ENCODE measurements at regions not wholly inside any gene's neighbourhood (a gene's known extent, or its start where the extent isn't known, plus 50 kb on each side); places are given as distances from the start of the nearest gene placed in this dataset.

- no peak for DNase-seq
These were observed 51.6 kb upstream of the SRGAP3 start for GRCh38 chr3:9301091-9301490.

- DNase-seq: no peak
These were observed 52.4 kb upstream of the SRGAP3 start for GRCh38 chr3:9301798-9302197.

GRCh38 chr3:9302425-9303181 is 53.2 kb upstream of the SRGAP3 start:
- peak; percentile 89 for DNase-seq

- no peak for DNase-seq
These were observed 54.4 kb upstream of the THUMPD3 start for GRCh38 chr3:9308298-9308990.

- DNase-seq: no peak
These were observed 52.8 kb upstream of the THUMPD3 start for GRCh38 chr3:9310043-9310442.

GRCh38 chr3:9311228-9311627 is 51.6 kb upstream of the THUMPD3 start:
- no peak for DNase-seq

All from renal pelvis (tissue), 1 donor.